Caco-2 (cell line): ENCODE measurements at regions not wholly inside any gene's neighbourhood (a gene's known extent, or its start where the extent isn't known, plus 50 kb on each side); places are given as distances from the start of the nearest gene placed in this dataset.

Source experiments
- BruUV-seq: library from RNA; stranded (reverse); fragments of 400-500 nt; replicated peaks from 2 replicates; lab custom pipeline; 2021; lab: Mats Ljungman, UMichigan
- CTCF ChIA-PET: fragments of 300-600 bp; sonication (Branson Sonifier 250); formaldehyde crosslinking; loops from one replicate; lab custom pipeline; 2022; ENCODE audit warnings: antibody characterized with exemption; lab: Charles Lee
- POLR2A ChIA-PET: fragments of 300-600 bp; sonication (Branson Sonifier 250); formaldehyde crosslinking; loops from one replicate; lab custom pipeline; 2022; ENCODE audit warnings: antibody characterized with exemption; lab: Charles Lee
- DNase-seq, 2 experiments: peaks; one replicate each; pipeline versions ENCODE4 v3.0.0 to v3.0.0-alpha.2; 2020 to 2022
- H3K27me3 ChIP-seq: replicated peaks from 2 replicates; pipeline ENCODE4 v1.6.0; 2011; ENCODE audit warnings: low read length; ENCODE audit not compliant: control insufficient read depth, insufficient read depth
- H3K36me3 ChIP-seq: 2 replicates; pipeline ENCODE4 v1.5.1; 2011; ENCODE audit warnings: low read length; ENCODE audit not compliant: control insufficient read depth, insufficient read depth
- H3K4me1 ChIP-seq: fragments of 250-450 bp; sonication (Bioruptor Pico); 2 replicates; pipeline ENCODE4 v1.5.1; 2020; ENCODE audit warnings: mild to moderate bottlenecking
- H3K4me3 ChIP-seq: 2 replicates; pipeline ENCODE4 v1.5.1; 2011; ENCODE audit warnings: low read depth, mild to moderate bottlenecking, control low read depth, low read length
- H3K9me3 ChIP-seq: fragments of 250-450 bp; sonication (Bioruptor Pico); 2 replicates; pipeline ENCODE4 v1.5.1; 2020; ENCODE audit warnings: mild to moderate bottlenecking, moderate library complexity
- H3K27ac Mint-ChIP-seq: one replicate; pipeline ENCODE4 v1.8.0; 2022; ENCODE audit warnings: mixed read lengths; ENCODE audit not compliant: unreplicated experiment
- H3K27me3 Mint-ChIP-seq: one replicate; pipeline ENCODE4 v1.8.0; 2022; ENCODE audit warnings: mixed read lengths; ENCODE audit not compliant: insufficient read depth, unreplicated experiment
- H3K36me3 Mint-ChIP-seq: one replicate; pipeline ENCODE4 v1.8.0; 2022; ENCODE audit warnings: mild to moderate bottlenecking, mixed read lengths; ENCODE audit not compliant: insufficient read depth, unreplicated experiment
- H3K4me1 Mint-ChIP-seq: one replicate; pipeline ENCODE4 v1.8.0; 2022; ENCODE audit warnings: low read depth, mixed read lengths; ENCODE audit not compliant: unreplicated experiment
- H3K4me3 Mint-ChIP-seq: one replicate; pipeline ENCODE4 v1.8.0; 2022; ENCODE audit warnings: mild to moderate bottlenecking, moderate library complexity, mixed read lengths; ENCODE audit not compliant: unreplicated experiment
- H3K9me3 Mint-ChIP-seq: one replicate; pipeline ENCODE4 v1.8.0; 2022; ENCODE audit warnings: mixed read lengths; ENCODE audit not compliant: unreplicated experiment
- intact Hi-C: fragments of 100-400 bp; cut with micrococcal nuclease; formaldehyde crosslinking; loops from one replicate; pipeline ENCODE4 v1.10.0; 2022; ENCODE audit not compliant: unreplicated experiment
- TF ChIP-seq, protein P1 (sequence below), 2 experiments: fragments of 200-600 bp in 1 of 2; IDR thresholded peaks; 1 replicate in 1 of 2; 2 replicates in 1 of 2; pipeline versions ENCODE4 v1.5.1 to v1.8.0; 2011 to 2022; ENCODE audit warnings: antibody characterized with exemption in 1 of 2, control low read depth in 1 of 2, inconsistent platforms in 1 of 2, low read depth in 1 of 2, low read length in 1 of 2, mild to moderate bottlenecking in 1 of 2, moderate library complexity in 1 of 2; ENCODE audit not compliant: insufficient read depth in 1 of 2, severe bottlenecking in 1 of 2, unreplicated experiment in 1 of 2

DNA sequence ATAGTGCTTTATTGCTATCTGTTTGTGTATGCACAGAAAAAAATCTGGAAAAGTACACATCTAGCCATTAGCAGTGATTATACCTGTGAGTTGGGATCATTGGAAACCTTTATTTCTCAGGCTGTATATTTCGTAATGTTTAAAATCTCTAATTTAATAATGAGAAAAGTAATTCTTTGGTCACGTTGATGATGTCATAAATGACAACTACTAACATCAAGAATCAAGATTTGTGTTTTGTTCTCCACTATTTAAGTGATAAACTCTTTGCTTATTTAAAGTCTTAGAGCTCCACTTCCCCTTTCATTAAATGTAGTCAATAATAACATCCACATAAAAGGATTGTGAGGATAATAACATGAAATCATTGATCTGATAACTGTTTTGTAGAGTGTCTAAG is 126.2 kb downstream of the TMA16 start:
- no peak overlapping the region for H3K27ac Mint-ChIP-seq
- no TSS peak for BruUV-seq

DNA sequence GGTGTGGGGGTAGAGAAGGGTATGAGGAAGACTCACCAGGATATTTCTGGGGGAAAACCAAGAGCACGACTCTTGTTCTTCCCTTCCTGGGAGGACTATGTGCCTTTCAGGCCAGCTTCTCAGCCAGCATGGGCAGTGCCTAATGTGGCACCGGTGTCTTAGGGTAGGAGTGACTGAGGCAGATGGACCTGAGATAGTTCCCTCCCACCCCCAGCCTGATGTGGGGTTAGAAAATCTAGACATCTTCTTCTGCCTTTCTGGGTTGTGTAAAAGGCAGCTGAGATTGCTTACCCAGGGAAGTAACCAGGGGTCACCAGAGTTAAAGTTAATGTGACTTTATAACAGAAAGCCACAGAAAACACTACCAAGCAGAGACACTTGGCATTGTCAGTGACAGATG is 127.3 kb downstream of the TMA16 start:
- H3K9me3 Mint-ChIP-seq, result no peaks in the 10 kb centered on the region
- no TSS peak for BruUV-seq
- H3K4me1 Mint-ChIP-seq, result no peaks in the 10 kb centered on the region
- Histone ChIP-seq H3K27me3 (no peaks in the 10 kb centered on the region), H3K36me3 (no peaks in the 10 kb centered on the region), H3K4me1 (no peaks in the 10 kb centered on the region), H3K9me3 (no peaks in the 10 kb centered on the region), H3K4me3 (no peak overlapping the region)
- H3K27me3 Mint-ChIP-seq, result peaks cover 8% of the 10 kb centered on the region
- no peak overlapping the region for H3K4me3 Mint-ChIP-seq
- ChIA-PET CTCF (no interaction called here), POLR2A (no interaction called here)
- intact Hi-C loops, result loop anchor here (5.0 kb wide), 1 partner anchor 40 kb away; no protein-coding TSS in a partner anchor
- TF ChIP-seq, protein P1, sequence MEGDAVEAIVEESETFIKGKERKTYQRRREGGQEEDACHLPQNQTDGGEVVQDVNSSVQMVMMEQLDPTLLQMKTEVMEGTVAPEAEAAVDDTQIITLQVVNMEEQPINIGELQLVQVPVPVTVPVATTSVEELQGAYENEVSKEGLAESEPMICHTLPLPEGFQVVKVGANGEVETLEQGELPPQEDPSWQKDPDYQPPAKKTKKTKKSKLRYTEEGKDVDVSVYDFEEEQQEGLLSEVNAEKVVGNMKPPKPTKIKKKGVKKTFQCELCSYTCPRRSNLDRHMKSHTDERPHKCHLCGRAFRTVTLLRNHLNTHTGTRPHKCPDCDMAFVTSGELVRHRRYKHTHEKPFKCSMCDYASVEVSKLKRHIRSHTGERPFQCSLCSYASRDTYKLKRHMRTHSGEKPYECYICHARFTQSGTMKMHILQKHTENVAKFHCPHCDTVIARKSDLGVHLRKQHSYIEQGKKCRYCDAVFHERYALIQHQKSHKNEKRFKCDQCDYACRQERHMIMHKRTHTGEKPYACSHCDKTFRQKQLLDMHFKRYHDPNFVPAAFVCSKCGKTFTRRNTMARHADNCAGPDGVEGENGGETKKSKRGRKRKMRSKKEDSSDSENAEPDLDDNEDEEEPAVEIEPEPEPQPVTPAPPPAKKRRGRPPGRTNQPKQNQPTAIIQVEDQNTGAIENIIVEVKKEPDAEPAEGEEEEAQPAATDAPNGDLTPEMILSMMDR (IDR thresholded peaks at IDR 0.05; ENCODE audit: insufficient read depth in 1 of 2, low read depth in 1 of 2, low read length in 1 of 2, severe bottlenecking in 1 of 2, unreplicated experiment in 1 of 2), result no peak
- no peak overlapping the region for H3K27ac Mint-ChIP-seq
- no peaks in the 10 kb centered on the region for H3K36me3 Mint-ChIP-seq
- DNase-seq, result no peak

More for the DNA sequence above, 126.2 kb downstream of the TMA16 start:
- TF ChIP-seq, protein P1 (IDR thresholded peaks at IDR 0.05; ENCODE audit: insufficient read depth in 1 of 2, low read depth in 1 of 2, low read length in 1 of 2, severe bottlenecking in 1 of 2, unreplicated experiment in 1 of 2), result no peak
- DNase-seq, result no peak
- H3K4me1 ChIP-seq, result no peaks in the 10 kb centered on the region
- Mint-ChIP-seq H3K27me3 (peaks cover 8% of the 10 kb centered on the region), H3K9me3 (no peaks in the 10 kb centered on the region), H3K4me1 (no peaks in the 10 kb centered on the region), H3K36me3 (no peaks in the 10 kb centered on the region), H3K4me3 (no peak overlapping the region)
- H3K9me3 ChIP-seq, result no peaks in the 10 kb centered on the region
- no peaks in the 10 kb centered on the region for H3K36me3 ChIP-seq
- H3K27me3 ChIP-seq, result no peaks in the 10 kb centered on the region
- ChIA-PET POLR2A (no interaction called here), CTCF (no interaction called here)
- intact Hi-C loops, result loop anchor here (5.0 kb wide), 1 partner anchor 42 kb away; no protein-coding TSS in a partner anchor
- H3K4me3 ChIP-seq, result no peak overlapping the region

DNA sequence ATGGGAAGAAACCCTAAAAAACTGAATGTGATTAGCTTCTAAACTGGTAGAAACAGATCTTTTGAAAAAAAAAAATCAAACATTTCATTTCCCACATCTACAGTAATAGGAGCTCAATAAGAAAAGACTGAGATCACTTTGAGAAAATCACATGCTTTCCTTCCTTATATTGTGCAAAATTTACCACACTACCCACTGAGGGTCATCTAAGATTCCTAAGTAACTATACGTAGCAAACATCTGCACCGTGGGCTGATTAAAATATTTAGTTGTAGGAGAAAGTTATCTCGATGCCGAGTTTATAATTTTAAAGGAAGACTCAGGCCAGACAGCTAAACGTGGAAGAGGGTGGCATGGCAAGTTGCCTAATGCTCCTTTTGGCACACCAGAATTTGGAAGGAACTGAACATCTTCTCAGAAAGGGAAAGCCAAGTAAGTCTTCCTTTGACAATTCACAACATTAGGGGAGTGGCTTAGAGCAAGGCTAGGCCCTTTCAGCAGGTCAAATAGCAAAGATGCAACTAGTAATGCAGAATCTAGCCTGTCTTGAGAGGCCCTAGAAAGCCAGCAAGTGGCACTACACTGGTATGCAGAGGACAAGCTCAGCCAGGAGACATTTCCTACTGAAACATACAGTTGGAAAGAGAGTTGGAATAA is 128.0 kb downstream of the TMA16 start:
- H3K36me3 ChIP-seq, result no peaks in the 10 kb centered on the region
- H3K27me3 ChIP-seq, result no peaks in the 10 kb centered on the region
- no peak overlapping the region for H3K27ac Mint-ChIP-seq
- H3K9me3 Mint-ChIP-seq, result no peaks in the 10 kb centered on the region
- intact Hi-C loops, result loop anchor here (5.0 kb wide), 1 partner anchor 40 kb away; no protein-coding TSS in a partner anchor
- no peak for DNase-seq
- ChIA-PET CTCF (no interaction called here), POLR2A (no interaction called here)
- no peaks in the 10 kb centered on the region for H3K36me3 Mint-ChIP-seq
- no peaks in the 10 kb centered on the region for H3K4me1 Mint-ChIP-seq
- H3K27me3 Mint-ChIP-seq, result peaks cover 8% of the 10 kb centered on the region
- no TSS peak for BruUV-seq
- no peak overlapping the region for H3K4me3 Mint-ChIP-seq
- H3K4me1 ChIP-seq, result no peaks in the 10 kb centered on the region
- no peak overlapping the region for H3K4me3 ChIP-seq
- TF ChIP-seq, protein P1 (IDR thresholded peaks at IDR 0.05; ENCODE audit: insufficient read depth in 1 of 2, low read depth in 1 of 2, low read length in 1 of 2, severe bottlenecking in 1 of 2, unreplicated experiment in 1 of 2), result no peak
- no peaks in the 10 kb centered on the region for H3K9me3 ChIP-seq
